NCI-H1092 (cell line): ENCODE measurements at regions not wholly inside any gene's neighbourhood (a gene's known extent, or its start where the extent isn't known, plus 50 kb on each side); places are given as distances from the start of the nearest gene placed in this dataset.

Source experiments
- DNase-seq: peaks from one replicate; lab custom pipeline; 2025; lab: John Stamatoyannopoulos, UW

GRCh38 chr1:208782186-208782585 lies 538.0 kb upstream of the PLXNA2 start:
- DNase-seq: no peak

DNA sequence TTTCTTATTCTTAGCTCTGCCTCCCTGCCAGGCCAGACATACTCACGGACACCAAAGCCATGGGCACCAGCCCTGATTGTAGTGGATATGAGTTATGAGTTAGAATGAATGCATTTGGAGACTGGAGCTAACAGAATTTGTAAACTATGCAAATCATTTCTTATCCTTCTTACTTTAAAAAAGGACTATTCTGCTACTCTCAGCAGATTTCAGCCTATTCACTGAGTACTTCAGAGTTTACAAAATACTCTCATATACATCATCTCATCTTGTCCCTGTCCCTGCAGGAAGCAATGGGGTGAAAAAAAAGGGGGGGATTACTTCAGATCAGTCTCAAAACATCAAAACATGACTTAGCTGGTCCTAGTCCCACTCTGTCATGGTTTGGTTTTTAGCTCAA lies 541.4 kb upstream of the PLXNA2 start:
- DNase-seq: no peak

DNA sequence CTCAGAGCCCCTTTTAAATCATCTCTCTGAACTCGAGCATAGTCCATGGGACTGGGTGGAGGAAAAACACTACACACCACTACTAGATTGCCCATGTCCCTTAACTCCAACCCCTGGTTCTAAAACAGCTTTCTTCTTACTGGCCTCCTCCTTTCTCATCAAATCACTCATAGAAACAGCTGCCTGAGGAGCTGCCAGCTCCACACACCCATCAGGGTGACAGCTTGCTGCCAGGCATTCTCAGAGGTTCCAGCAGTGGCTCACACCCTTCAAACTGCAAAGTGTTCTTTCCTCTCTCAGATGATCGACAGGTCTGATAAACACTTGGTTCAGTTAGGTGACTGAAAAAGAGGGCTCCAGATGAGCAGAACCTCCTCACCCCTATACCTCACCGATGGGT lies 543.0 kb upstream of the PLXNA2 start:
- no peak for DNase-seq

DNA sequence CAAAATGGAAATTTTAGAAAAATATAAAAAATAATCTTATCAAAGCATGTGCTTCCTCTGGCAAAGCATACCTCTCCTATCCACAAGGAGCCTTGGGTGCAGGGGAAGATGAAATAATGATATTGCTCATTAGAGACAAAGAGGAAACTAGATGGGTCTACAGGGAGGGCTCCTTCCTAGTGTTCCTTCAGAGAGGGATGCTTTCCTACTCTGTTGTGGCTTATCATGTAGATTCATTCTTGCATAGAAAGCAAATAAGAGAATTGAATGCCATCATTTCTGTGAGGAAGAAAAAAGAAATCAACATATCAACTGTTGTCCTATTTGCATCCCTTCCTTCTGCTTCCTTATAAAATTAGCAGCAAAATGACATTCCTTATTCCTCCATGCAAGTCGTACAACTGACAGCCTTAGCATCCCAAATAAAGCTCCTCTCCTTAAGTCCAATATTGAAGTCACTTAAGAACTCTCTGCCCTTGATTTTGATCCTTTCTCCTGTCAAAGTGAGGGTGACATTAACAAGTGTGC lies 543.9 kb upstream of the PLXNA2 start:
- no peak for DNase-seq

DNA sequence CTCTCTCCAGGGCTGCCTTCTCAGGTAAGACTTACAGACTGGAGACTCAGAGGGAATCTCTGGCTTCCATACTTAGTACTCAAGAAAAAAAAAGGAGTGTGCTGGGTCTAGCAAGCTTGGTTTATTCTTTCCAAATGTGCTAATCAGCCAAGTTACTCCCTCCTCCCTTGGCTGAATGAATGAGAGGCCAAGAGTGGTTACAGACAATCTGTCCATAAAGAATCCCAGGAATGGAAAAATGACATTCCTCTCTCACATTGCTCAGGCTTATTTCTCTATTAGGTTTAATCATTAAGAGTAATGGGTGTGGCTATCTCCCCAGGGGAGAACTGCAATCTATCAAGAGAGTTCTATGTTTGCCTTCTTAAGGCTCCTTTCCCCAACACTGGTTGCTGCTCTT lies 547.3 kb upstream of the PLXNA2 start:
- no peak for DNase-seq

DNA sequence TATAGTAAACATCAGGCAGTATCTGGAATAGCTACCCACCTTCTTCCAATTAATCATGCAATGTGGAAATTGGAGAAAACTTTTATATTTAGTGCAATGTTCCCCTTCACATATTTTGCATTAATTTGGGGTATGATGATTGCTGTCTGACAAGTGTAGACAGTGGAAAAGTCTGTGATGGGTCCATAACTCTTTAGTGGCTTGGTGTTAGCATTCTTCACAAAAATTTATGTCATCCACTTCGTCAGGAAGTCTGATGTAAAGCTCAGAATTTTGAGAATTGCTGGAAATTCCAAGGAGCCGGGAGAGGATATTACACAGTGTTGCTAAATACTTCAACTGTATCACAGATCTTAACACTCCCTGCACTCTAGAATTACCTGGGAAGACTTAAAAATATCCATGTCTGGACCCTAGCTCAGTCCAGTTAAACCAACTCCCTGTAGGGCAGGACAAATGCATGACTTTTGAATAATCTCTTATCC lies 549.7 kb upstream of the PLXNA2 start:
- DNase-seq: no peak

DNA sequence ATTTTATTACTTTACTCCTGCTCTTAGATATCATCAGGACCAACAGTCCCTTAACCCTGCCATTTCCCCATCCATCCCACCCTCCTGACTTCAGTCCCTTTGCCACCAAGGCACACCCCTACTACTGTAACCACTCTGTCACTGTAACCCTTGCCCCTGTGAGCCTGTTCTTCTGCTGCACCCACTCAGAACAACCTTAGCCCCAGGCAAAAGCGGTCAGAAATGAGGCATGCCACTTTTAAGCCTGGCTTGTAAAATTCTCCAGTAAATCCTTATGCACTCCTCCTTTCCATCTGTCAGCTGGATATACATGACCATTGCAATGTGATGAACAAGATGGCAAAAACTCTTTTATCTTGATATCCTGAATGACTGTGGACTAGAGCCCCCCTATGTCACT lies 555.0 kb upstream of the PLXNA2 start:
- no peak for DNase-seq

DNA sequence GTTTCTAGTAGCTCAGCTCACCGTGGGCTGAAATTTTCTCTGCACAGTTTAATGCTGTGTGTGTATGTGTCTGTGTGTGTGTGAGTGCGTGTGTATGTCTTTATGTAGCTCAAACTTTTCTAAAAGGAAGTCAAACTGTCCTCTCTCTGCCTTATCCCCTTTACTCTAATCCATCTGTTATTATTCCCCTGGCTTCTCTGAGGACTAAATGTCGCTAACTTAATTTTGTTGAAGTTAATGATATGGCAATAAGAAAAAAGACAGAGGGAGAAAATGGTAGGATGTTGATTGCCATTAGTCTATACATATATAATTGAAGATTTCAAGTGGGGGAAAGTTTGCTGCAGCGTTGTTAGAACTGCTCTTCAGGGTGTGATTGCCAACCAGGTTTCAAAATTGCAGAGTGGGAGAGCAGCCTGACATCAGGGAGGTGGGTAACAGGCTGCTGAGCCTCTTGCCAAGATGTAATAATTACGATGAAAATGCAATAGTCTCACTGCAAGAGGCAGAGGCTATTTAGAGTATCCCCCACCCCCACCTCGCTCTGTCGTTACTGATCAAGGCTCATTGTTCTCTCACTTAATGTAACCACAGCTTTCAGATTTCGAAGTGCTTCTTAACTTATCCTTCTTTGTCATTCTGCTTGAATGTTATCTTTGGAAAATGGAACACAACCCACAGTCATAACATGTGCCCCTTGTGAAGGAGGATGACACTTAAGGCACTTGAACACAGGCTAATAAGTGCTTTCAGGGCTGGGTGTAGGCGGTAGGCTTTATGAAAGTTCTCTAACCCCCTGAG lies 559.0 kb upstream of the PLXNA2 start:
- peak; percentile 61 for DNase-seq

GRCh38 chr1:208807446-208808127 lies 563.4 kb upstream of the PLXNA2 start:
- DNase-seq: no peak

GRCh38 chr1:208808301-208808700 lies 564.1 kb upstream of the PLXNA2 start:
- no peak for DNase-seq

- DNase-seq: no peak
Measured at GRCh38 chr1:208809876-208810275, 565.7 kb upstream of the PLXNA2 start.

- no peak for DNase-seq
Measured at GRCh38 chr1:208818770-208819445, 574.7 kb upstream of the PLXNA2 start.

DNA sequence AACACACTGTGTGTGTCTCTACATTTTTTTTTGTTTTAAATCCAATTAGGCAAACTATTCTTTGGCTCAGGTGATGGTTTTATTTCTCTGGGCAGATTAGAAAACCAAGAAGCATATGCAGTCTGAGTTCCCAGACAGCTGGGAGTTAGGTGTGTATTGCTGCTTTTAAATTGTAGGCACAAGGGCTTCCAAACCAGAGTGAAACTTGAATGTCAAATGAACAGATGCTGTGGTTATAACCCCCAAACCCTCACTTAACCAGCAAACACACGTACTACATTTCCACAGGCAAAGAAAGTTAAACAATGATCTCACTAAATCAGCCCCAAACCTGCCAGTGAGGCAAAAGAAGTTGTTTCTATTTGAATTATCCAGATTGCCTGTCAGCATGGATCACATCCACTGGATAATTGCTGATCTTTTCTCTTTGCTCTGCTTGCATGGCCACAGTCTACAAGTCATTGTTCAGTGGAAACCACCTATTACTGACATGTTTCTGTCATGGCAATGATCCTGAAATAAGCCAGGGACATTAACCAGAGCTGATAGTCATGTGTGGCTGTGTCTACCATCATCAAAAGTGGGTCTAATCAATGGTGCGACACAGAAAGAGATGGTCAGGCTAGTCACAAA lies 576.5 kb upstream of the PLXNA2 start:
- DNase-seq: no peak

- DNase-seq: no peak
Measured at GRCh38 chr1:208821939-208822338, 577.8 kb upstream of the PLXNA2 start.

DNA sequence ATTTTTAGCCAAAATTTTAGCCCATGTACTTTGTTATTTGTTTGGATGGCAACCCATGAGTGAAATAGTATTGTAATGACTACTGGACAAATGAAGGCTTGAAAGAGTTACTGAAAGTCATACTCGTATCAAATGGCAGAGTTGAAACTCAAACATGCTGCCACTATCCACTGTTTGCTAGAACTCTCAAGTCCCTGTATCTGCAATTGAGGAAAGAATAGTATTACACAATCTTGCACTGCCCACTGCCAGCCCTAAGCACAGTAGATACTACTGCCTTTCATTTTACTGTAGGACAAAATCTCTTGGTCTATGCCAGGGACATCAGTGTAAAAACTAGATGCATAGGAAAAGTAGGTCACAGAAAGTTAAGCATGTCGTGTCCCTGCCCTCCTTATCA lies 581.1 kb upstream of the PLXNA2 start:
- no peak for DNase-seq

GRCh38 chr1:208829595-208829994 lies 585.4 kb upstream of the PLXNA2 start:
- DNase-seq: no peak

DNA sequence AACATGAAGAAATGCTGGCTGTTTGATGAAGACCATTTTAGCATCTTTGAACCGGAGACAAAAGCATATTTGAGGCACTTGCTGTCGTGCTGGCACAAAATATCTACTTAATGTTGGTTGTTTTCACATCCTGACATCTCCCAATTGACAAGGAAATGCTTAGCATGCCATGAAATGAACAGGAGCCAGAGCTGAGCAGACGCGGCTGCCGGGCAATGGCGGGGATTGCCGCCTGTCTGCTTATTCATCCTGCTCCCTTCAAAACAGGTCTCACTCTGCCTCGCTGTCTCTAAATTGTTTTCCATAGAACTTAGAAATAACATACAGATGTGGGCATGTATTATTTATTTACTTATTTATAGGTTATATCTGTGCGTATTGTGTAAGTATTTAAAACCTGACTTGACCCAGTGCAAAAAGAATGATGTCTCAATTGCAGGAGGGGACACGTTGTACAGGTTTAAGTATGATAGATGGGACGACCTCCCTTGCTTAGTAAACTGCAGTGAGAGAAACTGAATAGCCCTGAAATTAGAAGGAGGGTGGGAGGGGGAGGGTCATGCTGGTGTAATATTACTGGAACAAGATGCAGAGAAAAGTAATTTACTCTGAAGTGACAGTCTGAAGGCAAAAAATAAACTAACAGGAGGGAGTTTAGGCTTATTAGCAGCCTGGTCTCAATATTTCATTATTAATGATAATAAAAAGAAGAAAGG lies 590.4 kb upstream of the PLXNA2 start:
- peak; percentile 82 for DNase-seq

DNA sequence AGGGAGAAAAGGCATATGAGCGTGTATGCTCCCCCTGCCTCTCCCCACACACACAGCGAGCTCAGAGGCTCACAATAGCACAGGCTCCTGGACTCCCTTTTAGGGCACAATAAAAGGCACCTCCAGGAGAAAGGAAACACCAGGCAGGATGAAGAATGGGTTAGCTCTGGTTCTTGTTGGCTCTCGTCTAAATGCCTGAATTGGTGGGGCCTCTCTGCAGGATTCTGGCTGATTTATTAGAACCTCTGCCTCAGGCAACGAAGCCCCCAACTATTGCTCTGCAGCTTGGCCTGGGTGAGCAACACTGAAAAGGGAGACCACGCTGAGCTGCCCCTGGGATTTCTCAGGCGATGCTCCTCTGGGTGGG lies 590.9 kb upstream of the PLXNA2 start:
- peak; percentile 83 for DNase-seq

GRCh38 chr1:208835781-208836180 lies 591.6 kb upstream of the PLXNA2 start:
- no peak for DNase-seq

GRCh38 chr1:208837242-208837641 lies 593.1 kb upstream of the PLXNA2 start:
- DNase-seq: peak; percentile 81

DNA sequence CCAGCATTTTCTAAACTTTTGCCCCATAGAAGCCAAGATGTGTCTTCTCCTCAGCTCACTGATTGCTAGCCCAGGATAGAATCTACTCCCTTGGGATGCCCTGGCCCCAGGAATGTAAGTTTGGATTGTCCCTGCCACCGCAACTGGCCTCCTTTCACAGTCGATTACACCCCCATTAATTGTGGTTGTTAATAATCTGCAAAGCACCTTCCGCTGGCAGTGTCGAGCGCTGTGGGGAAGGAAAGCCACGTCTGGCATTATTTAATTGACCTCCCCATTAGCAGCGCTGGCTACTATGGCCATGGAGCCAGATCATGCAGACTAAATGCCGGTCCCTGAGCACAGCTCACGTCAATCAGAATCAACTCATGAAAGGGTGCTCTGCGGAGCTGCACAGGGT lies 597.3 kb upstream of the PLXNA2 start:
- DNase-seq: no peak

DNA sequence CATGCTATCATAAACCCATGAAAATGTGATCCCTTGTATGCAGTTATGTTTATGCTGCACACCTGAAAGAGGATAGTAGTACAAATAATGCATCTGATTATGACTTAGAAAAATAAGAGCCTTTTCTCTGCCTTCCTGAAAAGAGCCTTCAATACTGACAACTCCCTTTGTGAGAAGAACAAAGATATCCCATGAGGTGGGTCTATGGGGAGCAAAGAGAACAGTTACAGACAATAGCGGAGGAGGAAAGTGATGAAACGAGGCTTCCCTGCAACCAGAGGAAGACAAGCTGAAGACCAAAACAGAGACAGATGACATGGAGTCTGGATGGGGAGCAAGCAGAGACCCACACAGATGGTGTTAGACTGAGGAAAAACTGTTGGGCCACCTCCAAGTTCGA lies 598.3 kb upstream of the PLXNA2 start:
- no peak for DNase-seq
